Activated T-cell treated with anti-CD3 and anti-CD28 coated beads for 4 hours (primary cell): ENCODE measurements at regions not wholly inside any gene's neighbourhood (a gene's known extent, or its start where the extent isn't known, plus 50 kb on each side); places are given as distances from the start of the nearest gene placed in this dataset.
"Not testable (repeated sequence)": the region's sequence is repeated elsewhere in the genome, so short reads cannot be mapped to it uniquely, and the experiment has no call there.

Experiments used
- DNase-seq: peaks from one replicate; pipeline ENCODE4 v3.0.0-alpha.2; 2020

DNA sequence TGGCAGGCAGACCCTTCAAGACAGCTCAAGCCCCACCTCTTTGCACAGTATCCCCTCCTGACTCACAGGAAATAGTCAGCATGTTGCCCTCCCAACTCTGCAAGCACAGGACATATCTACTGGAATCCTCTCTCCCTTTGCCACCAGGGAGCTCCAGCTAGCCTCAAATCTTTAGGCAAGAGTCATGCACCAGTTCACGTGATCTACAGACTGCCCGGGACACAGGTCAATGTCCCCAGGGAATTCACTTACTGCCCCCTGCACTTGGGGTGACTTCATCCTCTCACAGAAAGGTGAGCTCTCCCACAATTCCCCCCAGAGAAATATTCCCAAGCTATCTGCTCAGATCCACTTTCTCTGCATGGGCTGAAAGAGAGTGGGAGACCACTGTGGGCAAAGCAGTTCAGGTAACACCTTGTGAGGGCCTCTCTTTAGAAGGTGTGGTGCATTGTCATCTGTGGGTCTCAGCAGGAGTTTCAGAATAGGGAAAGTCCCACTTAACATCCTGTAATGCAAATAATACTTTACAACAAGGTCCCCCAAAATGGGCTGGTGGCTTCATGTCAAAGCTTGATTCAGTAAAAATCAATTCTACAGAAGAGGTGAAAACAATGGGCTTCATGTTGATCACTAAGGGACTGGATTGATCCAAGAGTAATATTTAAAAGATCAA, 129.9 kb downstream of the NOC3L start:
- DNase-seq = no peak

DNA sequence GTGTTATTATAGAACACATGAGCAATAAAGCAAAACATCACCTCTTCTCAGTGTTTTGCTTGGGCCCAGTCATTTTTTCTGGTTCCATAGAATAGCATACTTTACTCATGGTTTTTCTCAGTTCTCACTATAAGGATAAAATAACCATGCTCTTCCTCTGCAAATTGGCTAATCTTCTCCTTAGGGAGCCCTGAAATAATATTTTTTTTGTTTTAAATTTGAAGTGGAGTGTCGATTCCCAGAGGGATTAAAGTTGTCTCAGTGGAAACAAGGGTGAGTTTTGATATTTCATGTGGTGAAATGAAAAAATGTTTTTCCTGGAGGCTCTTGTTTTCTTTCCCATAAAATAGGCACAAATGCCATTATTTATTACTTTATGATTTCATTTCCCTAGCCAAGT, 127.3 kb downstream of the NOC3L start:
- DNase-seq = no peak

DNA sequence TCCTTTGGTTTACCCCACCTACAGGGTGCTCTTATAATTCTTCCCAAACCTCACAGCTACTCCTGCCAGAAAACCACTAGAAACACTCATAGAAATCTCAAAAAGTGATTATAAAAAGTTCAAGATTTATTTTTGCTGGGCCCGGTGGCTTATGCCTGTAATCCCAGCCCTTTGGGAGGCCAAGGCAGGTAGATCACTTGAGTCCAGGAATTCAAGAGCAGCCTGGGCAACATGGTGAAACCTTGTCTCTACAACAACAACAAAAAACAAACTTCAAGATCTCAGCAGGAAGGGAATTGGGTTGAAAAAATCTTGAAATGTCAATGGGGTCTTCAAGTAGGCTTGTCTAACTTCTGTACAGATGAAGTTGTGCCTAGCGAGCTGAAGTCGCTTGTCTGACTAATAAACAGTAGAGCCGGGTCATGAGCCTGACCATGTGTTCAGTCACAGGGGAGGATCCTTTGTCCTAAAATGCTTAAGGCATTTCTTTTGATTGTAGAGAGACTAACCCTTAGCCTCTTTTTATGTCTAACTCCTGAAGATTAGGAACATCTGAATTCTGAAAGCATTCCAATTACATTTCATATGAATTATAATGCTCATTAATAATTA, 124.6 kb downstream of the NOC3L start:
- DNase-seq = no peak

DNA sequence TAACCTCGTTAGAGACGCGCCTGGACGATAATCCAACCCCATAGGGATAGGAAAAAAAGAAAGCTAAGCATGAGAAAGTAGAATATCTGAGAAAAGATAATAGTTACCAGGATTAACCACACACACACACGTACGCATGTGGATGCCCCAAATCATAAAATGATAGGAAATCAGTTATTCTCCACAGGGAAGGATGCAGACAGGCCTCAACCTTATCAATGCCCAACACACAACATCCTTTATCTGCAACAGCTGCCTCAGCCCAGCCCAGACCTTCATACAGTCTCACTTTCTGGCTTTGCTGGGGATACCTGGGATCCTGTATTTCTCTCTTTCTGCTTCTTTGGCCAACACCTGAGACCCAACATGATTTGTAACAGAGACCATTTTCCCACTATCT, 123.0 kb downstream of the NOC3L start:
- no peak for DNase-seq

DNA sequence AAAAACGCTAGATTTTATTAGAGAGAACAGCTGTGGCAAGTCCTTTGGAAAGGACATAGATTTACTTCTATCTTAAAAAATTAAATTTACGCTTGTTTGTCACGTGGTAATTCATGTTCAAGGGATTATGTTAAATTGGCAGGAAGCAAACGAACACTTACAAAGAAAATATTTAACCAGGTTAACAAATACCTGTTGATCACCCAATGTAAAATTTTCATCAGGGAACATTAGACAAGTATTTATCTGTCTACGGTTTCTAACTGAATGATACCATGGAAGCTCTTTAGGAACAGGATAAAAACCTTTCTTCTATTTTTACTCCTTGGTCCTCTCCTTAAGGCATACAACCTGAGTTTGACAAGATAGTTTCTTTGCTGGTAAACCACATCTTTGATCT, 122.2 kb downstream of the NOC3L start:
- no peak for DNase-seq

DNA sequence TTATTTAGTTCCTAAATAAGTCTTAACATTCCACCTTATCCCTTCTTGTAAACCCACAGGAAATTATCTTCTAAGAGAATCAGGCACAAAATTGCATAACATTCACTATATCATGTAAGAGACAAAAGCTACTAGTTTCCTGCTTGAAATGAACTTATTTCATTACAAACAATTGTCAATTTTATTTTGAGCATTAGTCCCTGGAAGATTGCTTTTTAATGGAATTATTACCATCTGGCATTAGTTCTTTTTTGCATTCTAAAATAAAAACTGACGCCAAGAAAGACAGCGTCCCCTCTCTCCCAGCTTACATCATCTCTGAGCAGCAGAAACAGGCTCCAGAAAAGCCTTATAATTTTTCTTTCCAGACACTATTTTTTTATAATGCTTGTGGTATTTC, 121.8 kb downstream of the NOC3L start:
- no peak for DNase-seq

DNA sequence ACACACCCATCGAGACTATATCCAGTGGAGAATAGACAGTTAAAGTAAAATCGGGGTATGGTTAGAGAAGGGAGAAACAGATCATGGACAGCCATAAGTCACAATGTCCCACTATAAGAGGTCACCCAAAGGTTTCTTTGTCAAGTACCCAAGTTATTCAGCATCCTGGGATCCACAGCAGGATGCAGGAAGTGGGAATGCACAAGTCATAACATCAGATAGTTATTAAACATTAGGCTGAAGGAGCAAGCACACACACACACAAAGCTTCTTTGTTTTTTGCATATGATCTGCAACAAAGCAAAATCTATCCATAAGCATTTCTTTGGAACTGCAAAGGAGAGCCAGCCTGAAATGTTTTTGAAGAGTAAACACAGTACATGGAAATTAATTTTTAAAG, 111.6 kb downstream of the NOC3L start:
- DNase-seq = no peak

DNA sequence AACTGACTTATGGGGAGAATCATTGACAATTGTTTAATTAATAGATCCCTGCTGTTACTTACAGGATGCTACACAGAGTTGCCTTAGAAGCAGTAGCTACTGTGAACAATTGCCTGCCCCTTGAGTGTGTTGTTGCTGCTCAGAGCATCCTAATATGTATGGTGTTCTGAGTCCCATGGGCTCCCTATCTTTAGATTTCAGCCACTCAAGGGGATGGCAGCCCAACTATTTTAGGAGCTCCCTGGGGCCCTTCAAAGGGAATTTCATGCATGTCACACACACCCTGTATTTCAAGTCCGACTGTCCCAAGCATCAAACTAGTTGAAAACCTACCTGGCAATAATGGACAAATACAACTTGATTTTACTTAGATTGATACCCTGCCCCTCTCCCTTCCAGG, 111.2 kb downstream of the NOC3L start:
- DNase-seq = no peak

DNA sequence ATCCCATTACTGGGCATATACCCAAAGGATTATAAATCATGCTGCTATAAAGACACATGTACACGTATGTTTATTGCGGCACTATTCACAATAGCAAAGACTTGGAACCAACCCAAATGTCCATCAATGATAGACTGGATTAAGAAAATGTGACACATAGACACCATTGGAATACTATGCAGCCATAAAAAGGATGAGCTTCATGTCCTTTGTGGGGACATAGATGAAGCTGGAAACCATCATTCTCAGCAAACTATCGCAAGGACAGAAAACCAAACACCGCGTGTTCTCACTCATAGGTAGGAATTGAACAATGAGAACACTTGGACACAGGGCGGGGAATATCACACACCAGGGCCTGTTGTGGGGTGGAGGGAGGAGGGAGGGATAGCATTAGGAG, 105.3 kb downstream of the NOC3L start:
- not testable (repeated sequence) for DNase-seq

DNA sequence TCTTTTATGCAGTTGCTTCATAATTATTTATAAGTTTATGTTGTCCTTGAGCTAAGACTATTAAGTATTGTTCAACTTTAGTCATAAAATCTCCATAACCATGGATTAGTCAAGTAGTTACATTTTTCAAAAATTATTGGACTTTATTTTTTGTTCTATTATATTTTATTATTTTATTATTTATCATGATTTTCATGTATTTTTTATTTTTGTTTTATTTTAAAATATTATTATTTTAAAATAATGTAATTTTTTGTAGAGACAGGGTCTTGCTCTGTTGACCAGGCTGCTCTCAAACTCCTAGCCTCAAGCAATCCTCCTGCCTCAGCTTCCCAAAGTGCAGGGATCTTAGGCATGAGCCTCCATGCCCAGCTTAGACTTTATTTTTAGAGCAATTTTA, 102.3 kb downstream of the NOC3L start:
- no peak for DNase-seq

DNA sequence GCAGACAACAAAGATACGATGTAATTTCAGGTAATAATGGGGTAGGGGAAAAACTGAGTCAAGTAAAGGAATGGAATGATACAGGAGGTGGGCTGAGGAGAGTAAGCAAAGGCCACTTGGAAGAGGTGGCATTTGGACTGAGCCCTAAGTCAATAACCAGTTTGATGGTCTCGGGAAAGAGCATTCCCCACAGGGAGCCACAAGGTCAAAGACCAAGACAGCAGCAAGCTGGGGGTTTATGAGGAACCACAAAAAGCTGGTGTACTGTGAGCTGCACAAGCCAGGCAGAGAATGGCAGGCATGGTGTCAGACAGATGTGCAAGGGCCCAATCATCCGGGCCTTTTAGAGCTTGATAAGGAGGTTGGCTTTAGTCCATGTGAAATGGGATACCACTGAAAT, 98.7 kb downstream of the NOC3L start:
- DNase-seq = no peak

DNA sequence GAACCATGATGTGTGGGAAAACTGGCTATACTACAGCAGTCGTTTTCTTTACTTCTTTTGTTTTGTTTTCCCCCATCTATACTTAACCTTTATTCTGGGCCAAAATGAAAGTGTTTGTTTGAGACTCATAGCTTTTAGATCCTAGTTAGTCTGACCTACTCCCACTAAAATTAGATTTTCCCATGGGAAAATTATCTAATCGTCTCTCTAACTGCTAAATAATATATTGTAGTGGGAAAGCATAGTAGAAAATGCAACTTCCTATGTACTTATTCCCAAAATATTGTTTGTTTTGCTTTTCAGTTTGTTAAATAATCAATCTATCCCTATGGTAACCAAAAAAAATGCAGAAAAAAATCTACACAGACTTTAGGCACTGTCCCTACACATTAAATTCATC, 96.6 kb downstream of the NOC3L start:
- no peak for DNase-seq

DNA sequence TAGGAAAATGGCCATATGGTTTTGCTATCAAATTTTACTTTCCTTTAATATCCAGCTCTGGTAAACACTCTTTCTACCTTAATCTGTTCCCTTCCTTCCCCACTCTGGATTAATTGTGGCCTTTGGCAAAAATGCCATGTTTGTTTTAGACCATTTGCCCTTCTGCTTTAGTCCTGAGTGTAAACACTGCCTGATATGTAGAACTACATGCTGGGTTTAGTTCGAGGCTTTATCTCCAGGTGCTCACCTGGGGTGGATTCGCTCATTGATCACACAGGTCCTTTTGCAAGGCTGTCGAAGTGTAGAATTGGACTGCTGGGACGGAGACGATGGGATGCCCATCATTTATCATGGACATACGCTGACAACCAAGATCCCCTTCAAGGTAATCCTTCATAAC, 94.1 kb downstream of the NOC3L start:
- DNase-seq = no peak

DNA sequence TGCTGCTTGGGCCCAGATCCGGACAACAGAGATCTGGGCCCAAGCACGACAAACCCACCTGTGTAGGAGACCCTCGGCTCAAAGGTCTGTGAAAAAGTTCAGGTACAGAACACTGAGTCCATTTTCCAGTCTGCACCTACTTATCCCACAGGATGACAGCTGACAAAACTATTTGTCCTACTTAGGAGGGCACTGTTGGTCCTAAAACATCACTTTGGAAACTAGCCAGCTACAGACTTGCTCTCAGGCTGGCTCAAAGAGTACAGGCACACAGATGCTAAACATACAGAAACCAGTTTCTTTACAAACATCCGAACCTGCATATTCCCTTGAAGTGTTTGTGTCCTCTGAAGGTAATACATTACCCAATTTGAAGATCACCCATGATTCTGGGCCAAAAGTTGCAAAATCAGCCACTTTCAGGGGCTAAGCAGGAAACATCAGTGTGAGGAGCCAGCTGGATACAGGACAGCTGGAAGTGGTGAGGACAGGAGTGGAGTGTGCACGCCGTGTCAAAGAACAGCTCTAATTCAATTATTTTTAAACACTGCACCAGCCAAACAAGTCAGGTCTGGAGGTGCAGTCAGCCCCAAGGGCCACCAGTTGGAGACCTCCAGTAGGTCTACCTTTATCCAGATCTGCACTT, 88.5 kb downstream of the NOC3L start:
- DNase-seq = no peak

DNA sequence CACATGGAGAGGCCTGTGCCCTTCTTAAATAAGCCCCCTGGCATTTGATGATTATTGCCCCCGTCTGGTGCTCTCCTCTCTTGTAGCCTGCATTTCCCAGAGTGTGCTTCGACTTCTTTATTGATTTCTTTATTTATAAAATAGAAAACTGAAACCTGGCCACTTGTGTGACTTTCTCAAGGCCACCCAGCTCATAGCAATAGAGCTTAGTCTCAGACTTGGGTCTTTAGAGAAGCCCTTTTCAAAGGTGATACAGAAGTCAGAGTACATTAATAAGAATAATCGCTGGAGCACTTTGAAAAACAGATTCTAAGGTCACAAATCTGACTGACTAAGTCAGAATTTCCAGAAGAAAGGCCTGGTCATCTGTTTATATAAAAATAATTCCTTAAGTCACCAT, 86.6 kb downstream of the NOC3L start:
- no peak for DNase-seq

DNA sequence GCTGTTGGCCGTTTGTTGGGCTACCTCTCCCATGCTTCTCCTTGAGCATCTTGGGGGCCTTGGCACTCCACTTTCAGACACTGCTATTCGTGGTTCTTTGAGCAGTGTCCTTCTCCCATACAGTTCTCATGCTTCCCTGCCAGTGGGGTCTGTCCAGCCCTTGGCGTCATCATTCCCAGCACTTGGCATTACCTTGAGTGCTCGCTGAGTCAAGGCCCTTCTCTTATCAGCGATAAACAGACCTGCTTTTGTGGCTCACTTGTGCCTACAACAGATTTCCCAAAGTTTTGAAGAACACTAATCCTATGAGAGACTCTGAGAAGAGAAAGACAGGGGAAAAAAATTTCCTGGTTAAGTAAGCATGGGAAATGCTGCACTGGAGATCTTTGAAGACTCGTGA, 85.3 kb downstream of the NOC3L start:
- DNase-seq = no peak

DNA sequence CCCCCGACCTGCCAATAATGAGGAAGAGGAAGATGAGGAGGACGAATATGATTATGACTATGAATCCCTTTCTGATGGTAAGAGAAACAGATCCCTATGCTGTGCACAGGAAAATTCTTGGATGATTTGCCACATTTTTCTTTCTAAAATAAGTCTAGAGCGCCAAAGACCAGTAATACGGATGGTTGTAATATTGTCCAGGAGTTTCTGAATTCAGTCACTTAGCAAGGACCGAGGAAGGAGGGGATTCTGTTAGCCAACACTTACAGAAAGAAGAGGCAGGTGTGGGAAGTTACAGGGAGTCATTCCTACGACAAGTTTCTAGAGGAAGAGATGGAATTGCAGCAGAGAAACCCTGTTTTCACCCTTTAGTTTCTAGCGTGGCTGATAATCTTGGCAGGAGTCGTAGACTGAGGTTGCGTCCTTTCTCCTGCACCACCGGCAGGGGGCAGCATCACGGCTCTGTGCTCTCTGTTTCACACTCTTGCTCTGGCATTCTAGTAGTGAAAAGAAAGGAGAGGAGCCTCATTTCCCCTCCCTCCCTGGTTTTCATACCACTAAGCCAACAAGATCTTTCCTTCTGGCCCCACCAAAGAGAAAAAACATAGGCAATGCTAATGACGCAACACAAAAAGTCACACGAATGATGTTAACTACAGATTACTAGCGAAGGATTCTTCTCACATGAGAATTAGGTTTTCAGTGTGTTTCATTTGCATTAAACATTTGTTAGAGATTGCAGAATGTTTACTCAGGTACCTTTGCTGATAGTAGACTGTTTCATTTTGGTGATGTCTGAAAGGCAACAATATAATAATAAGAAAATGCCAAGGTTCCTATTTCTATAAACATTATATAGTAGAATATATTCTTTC, 82.7 kb downstream of the NOC3L start:
- peak; percentile 30 for DNase-seq

DNA sequence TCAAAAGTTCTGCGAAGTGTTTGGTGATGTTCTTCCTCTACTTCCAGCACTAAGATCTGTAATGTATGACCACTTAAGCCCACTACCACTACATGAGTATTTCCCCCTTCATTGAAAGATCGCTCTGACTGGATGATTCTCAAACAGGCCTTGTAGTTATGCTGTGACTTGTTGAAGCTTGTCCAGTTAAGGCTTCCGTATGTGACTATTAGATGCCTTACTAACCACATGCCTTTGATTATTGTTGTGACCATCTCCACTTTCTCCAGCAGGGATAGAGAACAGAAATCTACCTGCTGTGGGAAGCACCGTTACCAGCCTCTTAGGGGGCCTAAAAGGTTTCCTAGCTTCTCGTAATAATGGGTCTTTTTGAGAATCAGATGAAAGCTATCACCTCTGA, 81.1 kb downstream of the NOC3L start:
- no peak for DNase-seq

DNA sequence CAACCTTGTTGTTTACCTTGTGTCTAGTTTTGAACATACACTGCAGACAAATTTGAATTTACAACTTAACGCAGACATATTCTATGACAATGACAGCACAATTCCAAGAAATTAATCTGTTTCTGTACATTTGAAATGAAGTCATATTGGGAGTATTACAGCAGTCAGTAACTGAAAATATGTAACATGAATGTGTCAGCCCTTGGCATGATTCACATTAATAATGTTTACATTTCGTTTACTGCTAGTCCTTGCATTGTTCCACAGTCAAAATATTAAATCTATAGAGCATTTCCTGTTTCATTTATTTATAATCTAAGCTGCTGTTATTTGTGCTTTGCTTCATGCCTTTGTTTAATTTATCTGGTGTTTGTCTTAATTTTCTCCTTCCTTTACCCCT, 80.4 kb downstream of the NOC3L start:
- DNase-seq = no peak
